HEK293 (cell line): ENCODE measurements at regions not wholly inside any gene's neighbourhood (a gene's known extent, or its start where the extent isn't known, plus 50 kb on each side); places are given as distances from the start of the nearest gene placed in this dataset.
A peak's percentile ranks its signal among the peaks of the same experiment; 100 is the strongest.

Experiments used
- CTCF ChIA-PET: fragments of 350-600 bp; formaldehyde crosslinking; extraction: SDS; loops from one replicate; lab custom pipeline; 2021; ENCODE audit warnings: antibody characterized with exemption; lab: Yijun Ruan, JAX
- POLR2A ChIA-PET: fragments of 300-600 bp; formaldehyde crosslinking; extraction: SDS; loops from one replicate; lab custom pipeline; 2020; ENCODE audit warnings: antibody characterized with exemption, inconsistent platforms; lab: Yijun Ruan, JAX
- H3K27ac ChIP-seq: fragments of 200-500 bp; sonication (Bioruptor generic); 2 replicates; pipeline ENCODE4 v1.5.1; 2014; ENCODE audit warnings: low read depth, low read length, control low read depth, inconsistent platforms; ENCODE audit errors: extremely low read depth
- H3K36me3 ChIP-seq, 2 experiments: fragments of 200-500 bp in 1 of 2; sonication (Bioruptor generic) in 1 of 2; 1 replicate in 1 of 2; 2 replicates in 1 of 2; pipeline ENCODE4 v1.5.1; 2014 to 2017; ENCODE audit warnings: inconsistent platforms in 2 of 2, low read length in 2 of 2; ENCODE audit not compliant: control insufficient read depth in 2 of 2, insufficient read depth in 1 of 2
- H3K4me1 ChIP-seq: fragments of 200-500 bp; sonication (Bioruptor generic); 2 replicates; pipeline ENCODE4 v1.5.1; 2014; ENCODE audit warnings: mild to moderate bottlenecking, low read length, inconsistent platforms; ENCODE audit not compliant: control insufficient read depth, insufficient read depth
- H3K4me3 ChIP-seq: 2 replicates; pipeline ENCODE4 v1.5.1; 2011; ENCODE audit warnings: low read depth, mild to moderate bottlenecking, control low read depth, low read length, moderate library complexity
- H3K9me3 ChIP-seq: fragments of 200-500 bp; sonication (Bioruptor generic); 2 replicates; pipeline ENCODE4 v1.5.1; 2014; ENCODE audit warnings: low read depth, low read length, inconsistent platforms; ENCODE audit not compliant: control insufficient read depth, insufficient read depth
- HIC1 ChIP-seq: fragments of 450-650 bp; formaldehyde crosslinking; IDR thresholded peaks from 2 replicates; pipeline ENCODE4 v1.5.1; 2016; ENCODE audit warnings: missing biosample characterization, missing genetic modification characterization
- SALL2 ChIP-seq: fragments of 450-650 bp; formaldehyde crosslinking; IDR thresholded peaks from 2 replicates; pipeline ENCODE4 v1.5.0; 2017; ENCODE audit warnings: missing biosample characterization, mild to moderate bottlenecking, missing genetic modification characterization, borderline replicate concordance
- TCF7L2 ChIP-seq: IDR thresholded peaks from 2 replicates; pipeline ENCODE4 v1.6.1; 2011; ENCODE audit warnings: low read depth, mild to moderate bottlenecking, inconsistent platforms, low read length, moderate library complexity, borderline replicate concordance
- ZBTB48 ChIP-seq: fragments of 450-650 bp; formaldehyde crosslinking; IDR thresholded peaks from 2 replicates; pipeline ENCODE4 v1.5.1; 2016; ENCODE audit warnings: missing biosample characterization, missing genetic modification characterization
- ZNF112 ChIP-seq: fragments of 450-650 bp; formaldehyde crosslinking; IDR thresholded peaks from 2 replicates; pipeline ENCODE4 v1.5.0; 2017; ENCODE audit warnings: missing biosample characterization, missing genetic modification characterization
- ZNF146 ChIP-seq: fragments of 450-650 bp; formaldehyde crosslinking; IDR thresholded peaks from 2 replicates; pipeline ENCODE4 v1.5.1; 2016; ENCODE audit warnings: missing biosample characterization, missing genetic modification characterization
- ZNF174 ChIP-seq: fragments of 450-650 bp; formaldehyde crosslinking; IDR thresholded peaks from 2 replicates; pipeline ENCODE4 v1.5.0; 2017; ENCODE audit warnings: missing biosample characterization, mild to moderate bottlenecking, missing genetic modification characterization
- ZNF18 ChIP-seq: fragments of 450-650 bp; formaldehyde crosslinking; IDR thresholded peaks from 2 replicates; pipeline ENCODE4 v1.5.1; 2016; ENCODE audit warnings: missing biosample characterization, missing genetic modification characterization
- ZNF214 ChIP-seq: fragments of 450-650 bp; formaldehyde crosslinking; IDR thresholded peaks from 2 replicates; pipeline ENCODE4 v1.5.1; 2017; ENCODE audit warnings: missing biosample characterization, mild to moderate bottlenecking, missing genetic modification characterization, borderline replicate concordance
- ZNF335 ChIP-seq: fragments of 450-650 bp; formaldehyde crosslinking; conservative IDR thresholded peaks from 2 replicates; pipeline ENCODE4 v1.5.1; 2016; ENCODE audit warnings: missing biosample characterization, missing genetic modification characterization
- ZNF366 ChIP-seq: fragments of 450-650 bp; formaldehyde crosslinking; conservative IDR thresholded peaks from 2 replicates; pipeline ENCODE4 v1.5.1; 2016; ENCODE audit warnings: missing biosample characterization, missing genetic modification characterization
- ZNF391 ChIP-seq: fragments of 450-650 bp; formaldehyde crosslinking; IDR thresholded peaks from 2 replicates; pipeline ENCODE4 v1.5.1; 2016; ENCODE audit warnings: low read depth, missing biosample characterization, missing genetic modification characterization, borderline replicate concordance
- ZNF449 ChIP-seq: fragments of 450-650 bp; formaldehyde crosslinking; IDR thresholded peaks from 2 replicates; pipeline ENCODE4 v1.5.1; 2017; ENCODE audit warnings: missing biosample characterization, mild to moderate bottlenecking, missing genetic modification characterization, moderate library complexity
- ZNF501 ChIP-seq: fragments of 450-650 bp; formaldehyde crosslinking; IDR thresholded peaks from 2 replicates; pipeline ENCODE4 v1.5.1; 2016; ENCODE audit warnings: missing biosample characterization, missing genetic modification characterization
- ZNF521 ChIP-seq: fragments of 450-650 bp; formaldehyde crosslinking; IDR thresholded peaks from 2 replicates; pipeline ENCODE4 v1.5.1; 2017; ENCODE audit warnings: missing biosample characterization, mild to moderate bottlenecking, missing genetic modification characterization
- ZNF626 ChIP-seq: fragments of 450-650 bp; sonication (Bioruptor Pico); formaldehyde crosslinking; IDR thresholded peaks from 2 replicates; pipeline ENCODE4 v1.5.1; 2018; ENCODE audit warnings: missing biosample characterization, missing genetic modification characterization, inconsistent platforms
- ZNF776 ChIP-seq: fragments of 450-650 bp; formaldehyde crosslinking; IDR thresholded peaks from 2 replicates; pipeline ENCODE4 v1.5.0; 2017; ENCODE audit warnings: missing biosample characterization, missing genetic modification characterization, borderline replicate concordance
- ZNF837 ChIP-seq: fragments of 450-650 bp; formaldehyde crosslinking; IDR thresholded peaks from 2 replicates; pipeline ENCODE4 v1.5.1; 2016; ENCODE audit warnings: missing biosample characterization, missing genetic modification characterization
- TF ChIP-seq, protein P1 (sequence below): fragments of 450-650 bp; formaldehyde crosslinking; IDR thresholded peaks from 2 replicates; pipeline ENCODE4 v1.5.1; 2016; ENCODE audit warnings: missing biosample characterization, missing genetic modification characterization, borderline replicate concordance
- TF ChIP-seq, protein P2 (sequence below): fragments of 450-650 bp; formaldehyde crosslinking; optimal IDR thresholded peaks from 2 replicates; pipeline ENCODE3; 2016; ENCODE audit warnings: missing biosample characterization, mild to moderate bottlenecking, missing genetic modification characterization

DNA sequence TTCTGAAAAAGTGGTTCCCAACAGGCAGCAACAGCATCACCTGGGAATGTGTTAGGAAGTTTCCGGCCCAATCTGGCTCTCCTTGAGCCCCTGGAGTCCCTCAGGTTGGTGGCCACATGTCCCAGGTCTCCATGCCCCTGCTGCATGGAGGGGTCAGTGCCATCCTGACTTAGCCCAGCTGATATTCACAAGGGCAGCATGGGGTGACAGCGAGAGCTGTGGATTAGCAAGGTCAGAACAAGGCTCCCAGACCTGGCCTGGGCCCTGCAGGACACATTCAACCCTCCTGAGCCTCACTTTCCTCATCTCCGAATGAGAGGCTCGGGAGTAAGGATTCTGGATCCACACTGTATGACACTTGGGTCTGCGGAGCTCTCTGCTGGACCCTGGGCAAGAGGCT is 243.8 kb upstream of the TLE3 start (continued):
- TF ChIP-seq, protein P1, sequence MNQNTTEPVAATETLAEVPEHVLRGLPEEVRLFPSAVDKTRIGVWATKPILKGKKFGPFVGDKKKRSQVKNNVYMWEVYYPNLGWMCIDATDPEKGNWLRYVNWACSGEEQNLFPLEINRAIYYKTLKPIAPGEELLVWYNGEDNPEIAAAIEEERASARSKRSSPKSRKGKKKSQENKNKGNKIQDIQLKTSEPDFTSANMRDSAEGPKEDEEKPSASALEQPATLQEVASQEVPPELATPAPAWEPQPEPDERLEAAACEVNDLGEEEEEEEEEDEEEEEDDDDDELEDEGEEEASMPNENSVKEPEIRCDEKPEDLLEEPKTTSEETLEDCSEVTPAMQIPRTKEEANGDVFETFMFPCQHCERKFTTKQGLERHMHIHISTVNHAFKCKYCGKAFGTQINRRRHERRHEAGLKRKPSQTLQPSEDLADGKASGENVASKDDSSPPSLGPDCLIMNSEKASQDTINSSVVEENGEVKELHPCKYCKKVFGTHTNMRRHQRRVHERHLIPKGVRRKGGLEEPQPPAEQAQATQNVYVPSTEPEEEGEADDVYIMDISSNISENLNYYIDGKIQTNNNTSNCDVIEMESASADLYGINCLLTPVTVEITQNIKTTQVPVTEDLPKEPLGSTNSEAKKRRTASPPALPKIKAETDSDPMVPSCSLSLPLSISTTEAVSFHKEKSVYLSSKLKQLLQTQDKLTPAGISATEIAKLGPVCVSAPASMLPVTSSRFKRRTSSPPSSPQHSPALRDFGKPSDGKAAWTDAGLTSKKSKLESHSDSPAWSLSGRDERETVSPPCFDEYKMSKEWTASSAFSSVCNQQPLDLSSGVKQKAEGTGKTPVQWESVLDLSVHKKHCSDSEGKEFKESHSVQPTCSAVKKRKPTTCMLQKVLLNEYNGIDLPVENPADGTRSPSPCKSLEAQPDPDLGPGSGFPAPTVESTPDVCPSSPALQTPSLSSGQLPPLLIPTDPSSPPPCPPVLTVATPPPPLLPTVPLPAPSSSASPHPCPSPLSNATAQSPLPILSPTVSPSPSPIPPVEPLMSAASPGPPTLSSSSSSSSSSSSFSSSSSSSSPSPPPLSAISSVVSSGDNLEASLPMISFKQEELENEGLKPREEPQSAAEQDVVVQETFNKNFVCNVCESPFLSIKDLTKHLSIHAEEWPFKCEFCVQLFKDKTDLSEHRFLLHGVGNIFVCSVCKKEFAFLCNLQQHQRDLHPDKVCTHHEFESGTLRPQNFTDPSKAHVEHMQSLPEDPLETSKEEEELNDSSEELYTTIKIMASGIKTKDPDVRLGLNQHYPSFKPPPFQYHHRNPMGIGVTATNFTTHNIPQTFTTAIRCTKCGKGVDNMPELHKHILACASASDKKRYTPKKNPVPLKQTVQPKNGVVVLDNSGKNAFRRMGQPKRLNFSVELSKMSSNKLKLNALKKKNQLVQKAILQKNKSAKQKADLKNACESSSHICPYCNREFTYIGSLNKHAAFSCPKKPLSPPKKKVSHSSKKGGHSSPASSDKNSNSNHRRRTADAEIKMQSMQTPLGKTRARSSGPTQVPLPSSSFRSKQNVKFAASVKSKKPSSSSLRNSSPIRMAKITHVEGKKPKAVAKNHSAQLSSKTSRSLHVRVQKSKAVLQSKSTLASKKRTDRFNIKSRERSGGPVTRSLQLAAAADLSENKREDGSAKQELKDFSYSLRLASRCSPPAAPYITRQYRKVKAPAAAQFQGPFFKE (tag by site-specific recombination), result no peak
- TF ChIP-seq ZNF626 (tag by site-specific recombination) (no peak), HIC1 (no peak), ZNF391 (no peak), ZNF521 (tag by site-specific recombination) (no peak), ZNF174 (tag by site-specific recombination) (no peak), ZNF776 (tag by site-specific recombination) (no peak)

DNA sequence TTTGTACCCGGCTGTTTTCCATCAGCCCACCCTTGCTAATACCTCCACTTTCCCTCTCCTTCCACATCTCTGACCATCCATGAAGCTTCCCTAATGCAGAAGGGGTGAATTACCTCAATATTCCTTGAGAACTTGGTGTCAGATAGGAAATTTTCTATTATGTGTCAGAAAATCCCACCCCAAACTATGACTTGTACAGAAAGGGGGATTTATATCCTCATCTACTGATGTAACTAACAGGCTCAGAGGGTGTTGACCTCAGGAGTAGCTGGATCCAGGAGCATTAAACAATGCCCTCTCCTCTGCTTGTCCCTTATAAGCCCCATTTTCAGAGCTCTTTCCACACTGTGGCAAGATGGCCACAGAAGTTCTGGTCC is 242.8 kb upstream of the TLE3 start:
- TF ChIP-seq SALL2 (tag by site-specific recombination), result no peak
- no peak for TF ChIP-seq ZNF335 (tag by site-specific recombination)
- TF ChIP-seq, protein P2, sequence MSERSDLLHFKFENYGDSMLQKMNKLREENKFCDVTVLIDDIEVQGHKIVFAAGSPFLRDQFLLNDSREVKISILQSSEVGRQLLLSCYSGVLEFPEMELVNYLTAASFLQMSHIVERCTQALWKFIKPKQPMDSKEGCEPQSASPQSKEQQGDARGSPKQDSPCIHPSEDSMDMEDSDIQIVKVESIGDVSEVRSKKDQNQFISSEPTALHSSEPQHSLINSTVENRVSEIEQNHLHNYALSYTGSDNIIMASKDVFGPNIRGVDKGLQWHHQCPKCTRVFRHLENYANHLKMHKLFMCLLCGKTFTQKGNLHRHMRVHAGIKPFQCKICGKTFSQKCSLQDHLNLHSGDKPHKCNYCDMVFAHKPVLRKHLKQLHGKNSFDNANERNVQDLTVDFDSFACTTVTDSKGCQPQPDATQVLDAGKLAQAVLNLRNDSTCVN, result no peak
- TF ChIP-seq ZNF18 (tag by site-specific recombination), result no peak
- TF ChIP-seq ZNF366, result no peak
- no peak for TF ChIP-seq ZNF501 (tag by site-specific recombination)
- no peak for TF ChIP-seq TCF7L2
- TF ChIP-seq ZBTB48 (tag by site-specific recombination), result no peak
- TF ChIP-seq ZNF112, result no peak
- TF ChIP-seq ZNF521 (tag by site-specific recombination), result no peak
- no peak for TF ChIP-seq ZNF146 (tag by site-specific recombination)
- TF ChIP-seq ZNF837 (tag by site-specific recombination), result no peak
- TF ChIP-seq ZNF449 (tag by site-specific recombination), result no peak
- no peak for TF ChIP-seq ZNF214 (tag by site-specific recombination)
- no peak overlapping the region for H3K4me3 ChIP-seq
- POLR2A ChIA-PET, result interaction anchor here (0.7 to 1.8 kb wide), 8 partner anchors 13 to 248 kb away, joined by 3 to 13 read pairs (median 4); partner anchors contain the start of gene TLE3
- H3K36me3 ChIP-seq, result no peaks in the 10 kb centered on the region
- H3K9me3 ChIP-seq, result no peaks in the 10 kb centered on the region
- peak overlapping the region; percentile 22; the same call in 1 of the 2 replicates for H3K27ac ChIP-seq
- H3K4me1 ChIP-seq, result peaks cover 9% of the 10 kb centered on the region
- CTCF ChIA-PET, result interaction anchor here (0.5 to 2.5 kb wide), 6 partner anchors 13 to 613 kb away, joined by 3 to 9 read pairs (median 4); no protein-coding TSS in a partner anchor
